ENCODE measurements at regions not wholly inside any gene's neighbourhood (a gene's known extent, or its start where the extent isn't known, plus 50 kb on each side); places are given as distances from the start of the nearest gene placed in this dataset.
"Not testable (repeated sequence)": the region's sequence is repeated elsewhere in the genome, so short reads cannot be mapped to it uniquely, and the experiment has no call there.

- DNase-seq (ENCODE audit: low spot score) = not testable (repeated sequence)
Measured at GRCh38 chr5:96319981-96320739, 112.9 kb downstream of the PCSK1 start.

GRCh38 chr5:96318569-96319110 is 114.4 kb downstream of the PCSK1 start:
- DNase-seq (ENCODE audit: low spot score) = no peak

GRCh38 chr5:96317945-96318344 is 115.1 kb downstream of the PCSK1 start:
- no peak for DNase-seq (ENCODE audit: low spot score)

GRCh38 chr5:96316487-96316886 is 116.6 kb downstream of the PCSK1 start:
- DNase-seq (ENCODE audit: low spot score) = no peak

GRCh38 chr5:96316017-96316416 is 117.0 kb downstream of the PCSK1 start:
- no peak for DNase-seq (ENCODE audit: low spot score)

GRCh38 chr5:96315431-96315830 is 117.6 kb downstream of the PCSK1 start:
- DNase-seq (ENCODE audit: low spot score) = no peak

- DNase-seq (ENCODE audit: low spot score) = no peak
Measured at GRCh38 chr5:96312383-96312782, 120.7 kb downstream of the PCSK1 start.

GRCh38 chr5:96307047-96307446 is 126.0 kb downstream of the PCSK1 start:
- DNase-seq (ENCODE audit: low spot score) = not testable (repeated sequence)

GRCh38 chr5:96302174-96302738 is 130.8 kb downstream of the PCSK1 start:
- DNase-seq (ENCODE audit: low spot score) = no peak

GRCh38 chr5:96300976-96301375 is 132.1 kb downstream of the PCSK1 start:
- no peak for DNase-seq (ENCODE audit: low spot score)

- DNase-seq (ENCODE audit: low spot score) = no peak
Measured at GRCh38 chr5:96297867-96298266, 135.2 kb downstream of the PCSK1 start.

GRCh38 chr5:96297290-96297689 is 135.8 kb downstream of the PCSK1 start:
- DNase-seq (ENCODE audit: low spot score) = no peak

GRCh38 chr5:96294884-96295202 is 138.2 kb downstream of the PCSK1 start:
- no peak for DNase-seq (ENCODE audit: low spot score)

GRCh38 chr5:96293966-96294883 is 138.8 kb downstream of the PCSK1 start:
- no peak for DNase-seq (ENCODE audit: low spot score)

- no peak for DNase-seq (ENCODE audit: low spot score)
Measured at GRCh38 chr5:96292582-96293247, 140.3 kb downstream of the PCSK1 start.

- not testable (repeated sequence) for DNase-seq (ENCODE audit: low spot score)
Measured at GRCh38 chr5:96289287-96289686, 143.8 kb downstream of the PCSK1 start.

GRCh38 chr5:96288845-96289185 is 144.2 kb downstream of the PCSK1 start:
- no peak for DNase-seq (ENCODE audit: low spot score)

GRCh38 chr5:96288166-96288844 is 144.7 kb downstream of the PCSK1 start:
- DNase-seq (ENCODE audit: low spot score) = no peak

- no peak for DNase-seq (ENCODE audit: low spot score)
Measured at GRCh38 chr5:96287136-96287535, 145.9 kb downstream of the PCSK1 start.

- DNase-seq (ENCODE audit: low spot score) = no peak
Measured at GRCh38 chr5:96285823-96286222, 147.2 kb downstream of the PCSK1 start.

- no peak for DNase-seq (ENCODE audit: low spot score)
Measured at GRCh38 chr5:96284727-96285389, 148.2 kb downstream of the PCSK1 start.

All from CD4-positive, alpha-beta T cell treated with Interleukin-15 for 4 hours (primary cell).